HL-60/S4 (cell line): ENCODE measurements at regions not wholly inside any gene's neighbourhood (a gene's known extent, or its start where the extent isn't known, plus 50 kb on each side); places are given as distances from the start of the nearest gene placed in this dataset.

Experiments used
- in situ Hi-C: fragments of 300-500 bp; cut with MboI; formaldehyde crosslinking; loops from 2 replicates; pipeline ENCODE4 v1.14.3; 2022; ENCODE audit warnings: low sequenced_read_pairs

GRCh38 chr5:67720162-67720772 lies 495.3 kb upstream of the PIK3R1 start:
- in situ Hi-C loops, result no loop called here

- in situ Hi-C loops, result no loop called here
These were observed 505.4 kb upstream of the CD180 start for GRCh38 chr5:67702008-67702407.

GRCh38 chr5:67699560-67699959 lies 503.0 kb upstream of the CD180 start:
- in situ Hi-C loops, result no loop called here

- in situ Hi-C loops, result no loop called here
These were observed 499.8 kb upstream of the CD180 start for GRCh38 chr5:67696446-67696845.

GRCh38 chr5:67695369-67695768 lies 498.8 kb upstream of the CD180 start:
- in situ Hi-C loops, result no loop called here

GRCh38 chr5:67694810-67695191 lies 498.2 kb upstream of the CD180 start:
- in situ Hi-C loops, result no loop called here

- in situ Hi-C loops, result no loop called here
These were observed 497.6 kb upstream of the CD180 start for GRCh38 chr5:67693956-67694809.

- in situ Hi-C loops, result no loop called here
These were observed 490.1 kb upstream of the CD180 start for GRCh38 chr5:67686746-67687145.

GRCh38 chr5:67681703-67682102 lies 485.1 kb upstream of the CD180 start:
- in situ Hi-C loops, result no loop called here

GRCh38 chr5:67680099-67680498 lies 483.5 kb upstream of the CD180 start:
- in situ Hi-C loops, result no loop called here

- in situ Hi-C loops, result no loop called here
These were observed 482.7 kb upstream of the CD180 start for GRCh38 chr5:67679184-67679841.

GRCh38 chr5:67678594-67678993 lies 482.0 kb upstream of the CD180 start:
- in situ Hi-C loops, result no loop called here

- in situ Hi-C loops, result no loop called here
These were observed 480.9 kb upstream of the CD180 start for GRCh38 chr5:67677422-67677970.

GRCh38 chr5:67676863-67677262 lies 480.3 kb upstream of the CD180 start:
- in situ Hi-C loops, result no loop called here

- in situ Hi-C loops, result no loop called here
These were observed 477.6 kb upstream of the CD180 start for GRCh38 chr5:67674159-67674655.

GRCh38 chr5:67673618-67674017 lies 477.0 kb upstream of the CD180 start:
- in situ Hi-C loops, result no loop called here

GRCh38 chr5:67673180-67673579 lies 476.6 kb upstream of the CD180 start:
- in situ Hi-C loops, result no loop called here

- in situ Hi-C loops, result no loop called here
These were observed 476.0 kb upstream of the CD180 start for GRCh38 chr5:67672636-67673035.

- in situ Hi-C loops, result no loop called here
These were observed 473.3 kb upstream of the CD180 start for GRCh38 chr5:67669916-67670315.

- in situ Hi-C loops, result no loop called here
These were observed 463.6 kb upstream of the CD180 start for GRCh38 chr5:67660149-67660548.

- in situ Hi-C loops, result no loop called here
These were observed 462.7 kb upstream of the CD180 start for GRCh38 chr5:67659288-67659687.
